ENCODE measurements at regions not wholly inside any gene's neighbourhood (a gene's known extent, or its start where the extent isn't known, plus 50 kb on each side); places are given as distances from the start of the nearest gene placed in this dataset.
A peak's percentile ranks its signal among the peaks of the same experiment; 100 is the strongest.

DNA sequence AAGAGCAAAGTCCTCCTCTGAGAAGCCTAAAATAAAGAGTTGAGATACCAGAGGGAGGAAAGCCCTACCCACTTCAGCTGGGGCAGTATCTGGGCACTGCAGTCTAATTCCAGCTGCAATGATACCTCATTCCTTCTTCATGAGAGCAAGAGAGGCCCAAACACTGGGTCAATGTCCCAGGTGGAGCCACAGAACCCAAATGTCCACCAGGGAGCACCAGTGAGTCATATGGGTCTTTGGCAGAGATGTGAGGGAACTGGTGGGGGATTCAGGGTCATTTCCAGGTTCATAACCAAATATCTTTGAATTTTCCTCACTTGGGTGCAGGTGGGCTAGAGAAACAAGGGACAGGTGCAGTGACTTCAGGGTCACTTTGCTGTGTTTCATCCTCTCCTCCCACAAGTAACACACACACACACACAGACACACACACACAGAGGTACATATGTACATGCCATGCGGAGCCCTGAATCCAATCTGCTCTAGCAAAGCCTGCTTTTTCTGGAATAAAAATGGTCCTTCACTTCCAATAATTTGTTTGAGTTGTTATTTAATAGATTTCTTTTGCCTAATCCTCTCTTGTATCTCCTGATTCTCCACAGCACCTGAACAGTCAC, 585.4 kb downstream of the SOX6 start:
- no peak for DNase-seq (ENCODE audit: low spot score)

DNA sequence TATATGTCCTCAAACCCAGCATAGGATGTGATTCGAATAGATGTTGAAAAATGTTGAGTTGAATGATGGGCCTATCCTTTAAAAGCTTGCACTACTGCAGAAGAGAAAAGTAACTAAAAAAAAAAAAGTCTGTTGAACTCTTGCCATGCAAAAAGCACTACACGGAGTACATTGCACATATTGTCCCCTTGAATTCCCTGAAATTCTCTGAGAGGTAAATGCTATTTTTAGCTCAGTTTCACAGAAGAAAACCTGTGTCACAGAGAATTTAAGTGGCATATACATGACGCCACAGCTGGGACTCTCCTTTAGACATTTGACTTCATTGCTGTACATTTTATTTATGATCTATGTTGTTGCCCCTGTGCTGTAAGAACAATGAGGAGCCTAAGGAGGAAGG, 583.8 kb downstream of the SOX6 start:
- DNase-seq (ENCODE audit: low spot score): no peak

GRCh38 chr11:15772981-15773380, 583.4 kb downstream of the SOX6 start:
- no peak for DNase-seq (ENCODE audit: low spot score)

- no peak for DNase-seq (ENCODE audit: low spot score)
Observed at GRCh38 chr11:15773476-15774387, 582.6 kb downstream of the SOX6 start.

GRCh38 chr11:15774388-15774939, 581.9 kb downstream of the SOX6 start:
- no peak for DNase-seq (ENCODE audit: low spot score)

GRCh38 chr11:15775015-15775541, 581.3 kb downstream of the SOX6 start:
- no peak for DNase-seq (ENCODE audit: low spot score)

DNA sequence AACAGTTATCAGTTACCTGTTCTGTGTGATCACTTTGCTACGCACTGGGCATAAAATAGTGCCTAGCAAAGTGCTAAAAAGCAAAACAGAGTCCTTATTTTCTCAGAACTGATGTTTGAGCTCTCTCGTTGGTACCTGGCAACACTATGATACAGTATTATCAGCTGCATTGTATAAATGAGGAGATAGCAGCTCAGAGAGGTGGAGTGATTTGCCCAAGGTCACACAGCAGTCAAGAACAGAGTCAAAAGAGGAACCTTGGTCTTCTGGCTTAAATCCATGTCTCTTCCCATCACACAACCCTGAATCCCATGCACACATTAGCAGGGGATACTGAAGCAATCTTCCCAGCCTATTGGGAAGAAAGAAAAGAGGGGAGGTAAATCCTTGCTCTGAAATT, 580.5 kb downstream of the SOX6 start:
- DNase-seq (ENCODE audit: low spot score): no peak

DNA sequence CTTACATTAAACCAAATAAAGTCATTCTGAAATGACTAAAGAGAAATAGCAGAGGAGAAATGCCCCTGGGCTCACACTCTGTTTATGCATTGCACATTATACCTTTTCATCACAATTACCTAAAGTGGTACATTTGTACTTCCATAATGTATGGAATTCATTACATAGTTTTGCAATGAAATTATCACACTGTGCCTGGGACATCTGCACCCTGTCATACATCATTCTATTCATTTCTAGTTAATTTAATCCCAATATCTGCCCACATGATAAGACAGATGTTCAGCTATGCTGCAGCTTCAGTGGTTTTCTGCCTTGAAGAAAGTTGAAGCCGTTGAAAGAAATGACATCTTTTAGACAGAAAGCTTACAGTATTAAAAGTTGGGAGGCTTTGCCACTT, 580.0 kb downstream of the SOX6 start:
- DNase-seq (ENCODE audit: low spot score): no peak

- no peak for DNase-seq (ENCODE audit: low spot score)
Observed at GRCh38 chr11:15779518-15779917, 576.8 kb downstream of the SOX6 start.

GRCh38 chr11:15780382-15780781, 576.0 kb downstream of the SOX6 start:
- no peak for DNase-seq (ENCODE audit: low spot score)

- DNase-seq (ENCODE audit: low spot score): no peak
Observed at GRCh38 chr11:15780837-15781236, 575.5 kb downstream of the SOX6 start.

- no peak for DNase-seq (ENCODE audit: low spot score)
Observed at GRCh38 chr11:15783619-15784018, 572.7 kb downstream of the SOX6 start.

- DNase-seq (ENCODE audit: low spot score): no peak
Observed at GRCh38 chr11:15793043-15793996, 563.0 kb downstream of the SOX6 start.

DNA sequence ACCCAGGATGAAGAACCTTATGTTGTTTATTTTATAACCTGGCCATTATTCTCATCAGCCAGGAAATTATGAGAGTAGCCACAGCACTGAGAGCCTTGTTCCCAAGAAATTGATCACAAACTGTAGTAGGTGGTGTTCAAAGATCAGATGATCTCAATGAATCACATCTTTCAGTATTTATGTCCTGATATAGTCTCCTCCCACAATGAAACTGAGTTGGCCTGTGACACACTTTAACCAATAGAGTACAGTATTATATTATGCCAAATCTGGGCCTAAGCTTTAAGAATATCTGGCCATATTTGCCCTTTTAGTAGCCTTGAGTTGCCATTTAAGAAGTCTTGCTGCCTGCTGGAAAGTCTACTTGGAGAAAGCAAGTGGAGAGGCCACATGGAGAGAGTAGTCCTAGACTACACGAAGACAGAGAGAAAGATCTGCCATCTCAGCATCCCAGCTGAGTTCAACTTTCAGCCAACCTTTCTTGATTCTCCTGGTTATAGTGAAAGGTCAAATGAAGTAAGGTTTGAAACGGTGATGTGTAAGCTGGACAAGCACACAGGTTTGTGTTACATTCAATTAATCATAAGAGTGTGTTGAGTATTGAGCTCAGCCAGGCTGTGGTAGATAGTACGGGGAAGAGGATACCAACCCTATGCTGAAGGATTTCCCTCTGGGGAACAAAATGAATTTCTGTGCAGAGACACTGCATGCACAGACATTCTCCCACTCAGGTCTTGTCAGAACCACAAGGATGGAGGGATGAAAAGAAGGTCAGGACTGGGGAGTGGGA, 561.8 kb downstream of the SOX6 start:
- DNase-seq (ENCODE audit: low spot score): no peak

DNA sequence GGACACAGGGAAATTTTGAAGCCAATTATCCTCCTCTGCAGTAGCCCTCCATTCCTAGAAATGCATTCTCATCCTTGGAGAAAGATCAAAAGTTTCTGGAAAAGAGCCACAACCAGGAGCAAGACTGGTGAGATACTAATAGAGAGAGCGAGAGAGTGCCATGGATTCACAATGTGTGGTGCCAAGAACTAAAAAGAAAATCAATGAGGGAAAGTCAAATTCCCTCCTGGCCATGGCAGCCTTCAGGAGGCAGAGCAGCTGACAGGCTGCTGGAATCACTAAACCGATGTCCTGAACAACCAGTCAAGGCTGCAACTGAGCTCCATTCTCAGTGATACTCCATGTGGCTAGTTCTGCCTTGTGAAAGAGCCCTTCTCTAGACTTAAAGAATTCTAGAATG, 561.0 kb downstream of the SOX6 start:
- no peak for DNase-seq (ENCODE audit: low spot score)

DNA sequence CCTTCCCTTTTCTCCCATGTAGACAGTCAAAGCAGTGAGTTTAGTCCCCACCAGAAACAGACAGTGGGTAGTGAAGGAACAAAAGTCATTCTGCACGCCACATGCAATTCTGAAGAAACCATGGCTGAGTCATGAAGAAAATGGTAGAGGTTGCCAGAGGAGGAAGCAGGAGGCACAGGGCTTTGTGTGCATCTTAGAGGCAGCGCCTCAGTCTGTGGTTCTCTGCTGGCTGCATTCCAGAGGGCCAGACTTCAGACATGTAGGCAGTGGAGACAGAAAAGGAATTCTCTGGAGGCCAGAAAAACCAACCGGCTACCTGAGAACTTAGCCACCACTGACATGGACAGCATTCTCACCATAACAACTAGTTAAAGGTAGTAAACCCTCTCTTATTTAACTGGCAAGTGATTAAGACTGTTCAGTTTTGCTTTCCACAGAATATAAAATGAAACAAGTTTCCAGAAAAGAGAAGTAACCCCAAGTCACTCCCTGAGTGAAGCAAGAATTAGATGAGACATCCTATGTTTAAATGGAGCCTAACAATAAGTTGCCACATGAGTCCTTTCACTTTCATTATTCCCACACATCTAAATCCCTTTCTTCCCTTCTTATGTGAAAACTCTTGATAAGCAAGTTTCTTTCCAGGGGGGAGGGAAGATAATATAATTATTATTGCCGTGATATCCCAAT, 556.1 kb downstream of the SOX6 start:
- DNase-seq (ENCODE audit: low spot score): peak; percentile 75

- no peak for DNase-seq (ENCODE audit: low spot score)
Observed at GRCh38 chr11:15801126-15801525, 555.2 kb downstream of the SOX6 start.

DNA sequence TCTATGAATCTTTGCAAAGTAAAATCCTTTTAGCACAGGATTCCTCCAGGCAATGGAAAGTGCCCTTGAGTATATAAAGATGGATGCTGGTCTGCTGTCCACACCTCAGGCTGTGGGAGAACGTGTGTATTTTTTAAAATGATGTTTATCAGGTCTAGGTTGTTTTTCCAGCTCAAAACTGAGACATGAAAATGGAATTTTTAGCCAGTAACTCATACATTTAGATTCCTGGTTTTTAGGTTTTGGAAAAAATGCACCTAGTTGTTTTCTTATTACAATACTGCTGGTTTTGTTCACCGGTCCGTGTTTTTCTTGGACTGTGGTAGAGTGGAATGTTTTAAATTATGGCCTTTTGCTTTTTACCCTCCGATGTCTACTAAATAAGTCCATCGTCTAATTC, 554.7 kb downstream of the SOX6 start:
- DNase-seq (ENCODE audit: low spot score): no peak

- no peak for DNase-seq (ENCODE audit: low spot score)
Observed at GRCh38 chr11:15805726-15806125, 550.6 kb downstream of the SOX6 start.

DNA sequence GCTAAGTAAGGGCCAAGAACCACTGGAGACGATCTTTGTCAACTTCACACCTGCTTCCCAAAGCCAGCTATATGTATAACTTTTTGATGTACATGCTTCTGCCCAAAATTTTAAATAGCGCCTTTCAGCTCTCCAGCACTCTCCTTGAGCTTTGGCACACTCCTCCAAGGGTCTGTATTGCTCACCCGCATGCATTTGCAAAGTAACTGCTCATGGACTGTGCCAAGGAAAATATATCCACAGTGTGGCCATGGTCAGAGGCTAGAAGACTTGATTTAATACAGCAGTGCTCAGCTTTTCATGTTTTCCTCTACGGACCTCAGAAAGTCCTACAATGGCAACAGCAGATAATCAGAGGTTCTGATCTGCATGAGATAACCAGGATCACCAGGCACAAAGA, 550.1 kb downstream of the SOX6 start:
- DNase-seq (ENCODE audit: low spot score): no peak

All from Ammon's horn (tissue), 1 donor.